ENCODE measurements at regions not wholly inside any gene's neighbourhood (a gene's known extent, or its start where the extent isn't known, plus 50 kb on each side); places are given as distances from the start of the nearest gene placed in this dataset.

GRCh38 chr9:95649801-95650213, 133.0 kb upstream of the PTCH1 start:
- TF ChIP-seq CTCF (conservative IDR thresholded peaks at IDR 0.05; ENCODE audit: low read depth, low read length): no peak
- TF ChIP-seq POLR2A (IDR thresholded peaks at IDR 0.05; ENCODE audit: low read depth, low read length): no peak
- TF ChIP-seq SMC3 (IDR thresholded peaks at IDR 0.05; ENCODE audit: low read depth, low read length): no peak
- TF ChIP-seq CHD1 (IDR thresholded peaks at IDR 0.05; ENCODE audit: low read depth, low read length): no peak
- TF ChIP-seq CEBPB (IDR thresholded peaks at IDR 0.05; ENCODE audit: low read depth, low read length): no peak
- no peak for TF ChIP-seq MXI1 (IDR thresholded peaks at IDR 0.05; ENCODE audit: borderline replicate concordance, low read depth, low read length)
- no peak for TF ChIP-seq MAFK (IDR thresholded peaks at IDR 0.05; ENCODE audit: low read depth, low read length)
- no peak for TF ChIP-seq FOS (IDR thresholded peaks at IDR 0.05; ENCODE audit: low read depth, low read length)
- no peak for TF ChIP-seq RAD21 (IDR thresholded peaks at IDR 0.05; ENCODE audit: low read length)
- TF ChIP-seq USF2 (IDR thresholded peaks at IDR 0.05; ENCODE audit: low read depth, low read length): no peak
